Adrenal gland (tissue), 9 donors: ENCODE measurements at regions not wholly inside any gene's neighbourhood (a gene's known extent, or its start where the extent isn't known, plus 50 kb on each side); places are given as distances from the start of the nearest gene placed in this dataset.

Source experiments
- DNase-seq, 7 donors: peaks; one replicate each; pipeline ENCODE4 v3.0.0-alpha.2; 2019 to 2020
- H3K27ac ChIP-seq, 5 donors: fragments of 200-600 bp; sonication (generic) in 4 of 5; 1 replicate in 3 of 5; 2 replicates in 2 of 5; pipeline versions ENCODE4 v1.5.1 to v1.8.0; 2016 to 2020; ENCODE audit warnings: mild to moderate bottlenecking in 1 of 5
- H3K27me3 ChIP-seq: fragments of 200-600 bp; 2 replicates; pipeline ENCODE4 v1.8.0; 2021
- H3K36me3 ChIP-seq, 2 donors: fragments of 200-600 bp; replicated peaks in 1 of 2; 1 replicate in 1 of 2; 2 replicates in 1 of 2; pipeline versions ENCODE4 v1.5.1 to v1.8.0; 2018 to 2022
- H3K4me1 ChIP-seq, 2 donors: fragments of 200-600 bp; replicated peaks in 1 of 2; 1 replicate in 1 of 2; 2 replicates in 1 of 2; pipeline versions ENCODE4 v1.5.1 to v1.8.0; 2018 to 2021
- H3K4me3 ChIP-seq, 4 donors: fragments of 200-600 bp; sonication (generic) in 3 of 4; one replicate each; pipeline ENCODE4 v1.5.1; 2016 to 2018
- H3K9me3 ChIP-seq, 3 donors: fragments of 200-600 bp; sonication (generic) in 1 of 3; replicated peaks in 1 of 3; 1 replicate in 2 of 3; 2 replicates in 1 of 3; pipeline versions ENCODE4 v1.5.1 to v1.8.0; 2016 to 2021
- CTCF ChIP-seq, 6 experiments: fragments of 450-650 bp in 4 of 6; fragments of 200-600 bp in 2 of 6; sonication (generic) in 1 of 6; IDR thresholded peaks; 1 replicate in 5 of 6; 2 replicates in 1 of 6; pipeline versions ENCODE4 v1.5.1 to v1.8.0; 2016 to 2021; ENCODE audit warnings: antibody characterized with exemption in 6 of 6, mild to moderate bottlenecking in 2 of 6, moderate library complexity in 1 of 6
- POLR2A ChIP-seq, 2 donors: fragments of 450-650 bp; IDR thresholded peaks; one replicate each; pipeline ENCODE4 v1.6.1; 2017; ENCODE audit warnings: antibody characterized with exemption in 2 of 2, mild to moderate bottlenecking in 2 of 2, moderate library complexity in 1 of 2
- WGBS, 4 donors: extraction: QIAGEN DNeasy Blood & Tissue Kit in 2 of 4; methylation state at CpG; one replicate each; pipeline versions ENCODE4 v1.1.5 to v1.1.7; 2013 to 2017; 5-methylcytosine and 5-hydroxymethylcytosine counted together
- intact Hi-C, 2 donors: fragments of 100-400 bp; cut with DNase I; formaldehyde crosslinking; loops; one replicate each; pipeline versions ENCODE4 v1.14.1 to v1.15.0; 2022 to 2023
- donor health status: healthy with polysubstance abuse.
- donor health status: Bipolar disorder and iron deficiency.
- donor health status: DM: yes; HTN: yes; CAD: no.
- donor health status: DM: no; HTN: no; CAD: no.
- donor health status: DM: no; HTN: no; CAD: no.

- Histone ChIP-seq H3K27ac (no peak overlapping the region), H3K4me3 (no peak overlapping the region), H3K27me3 (no peaks in the 10 kb centered on the region), H3K36me3 (no peaks in the 10 kb centered on the region), H3K9me3 (no peaks in the 10 kb centered on the region), H3K4me1 (no peaks in the 10 kb centered on the region)
- DNase-seq = no peak
- intact Hi-C loops = no loop called here
- TF ChIP-seq CTCF (IDR thresholded peaks at IDR 0.05) (no peak), POLR2A (IDR thresholded peaks at IDR 0.05) (no peak)
These were observed 178.0 kb upstream of the IVNS1ABP start for GRCh38 chr1:185495007-185495406.

GRCh38 chr1:185492089-185492825 lies 175.2 kb upstream of the IVNS1ABP start:
- peaks cover 16 to 17% of the 10 kb centered on the region in 2 donors for H3K4me1 ChIP-seq
- H3K9me3 ChIP-seq = no peaks in the 10 kb centered on the region
- no peaks in the 10 kb centered on the region for H3K36me3 ChIP-seq
- H3K27me3 ChIP-seq = no peaks in the 10 kb centered on the region
- TF ChIP-seq POLR2A (IDR thresholded peaks at IDR 0.05) = no peak
- TF ChIP-seq CTCF (IDR thresholded peaks at IDR 0.05) = no peak
- no peak overlapping the region for H3K4me3 ChIP-seq
- H3K27ac ChIP-seq = no peak overlapping the region
- intact Hi-C loops = no loop called here
- no peak for DNase-seq

GRCh38 chr1:185491604-185492003 lies 174.6 kb upstream of the IVNS1ABP start:
- no peaks in the 10 kb centered on the region for H3K9me3 ChIP-seq
- H3K4me3 ChIP-seq = no peak overlapping the region
- no peaks in the 10 kb centered on the region for H3K27me3 ChIP-seq
- no peak for DNase-seq
- no peaks in the 10 kb centered on the region for H3K36me3 ChIP-seq
- H3K4me1 ChIP-seq = peaks cover 16 to 17% of the 10 kb centered on the region in 2 donors
- no peak overlapping the region for H3K27ac ChIP-seq
- TF ChIP-seq POLR2A (IDR thresholded peaks at IDR 0.05) = no peak
- no peak for TF ChIP-seq CTCF (IDR thresholded peaks at IDR 0.05)
- intact Hi-C loops = no loop called here
- 75 to 86% (median 81%) methylated on average over 2 of the region's 2 CpGs for WGBS, 4 donors

GRCh38 chr1:185490924-185491323 lies 173.9 kb upstream of the IVNS1ABP start:
- 83 to 94% (median 88%) methylated on average over 5 of the region's 5 CpGs for WGBS, 4 donors

More at GRCh38 chr1:185490924-185491323, 173.9 kb upstream of the IVNS1ABP start:
- Histone ChIP-seq H3K27me3 (no peaks in the 10 kb centered on the region), H3K27ac (no peak overlapping the region), H3K36me3 (no peaks in the 10 kb centered on the region), H3K4me3 (no peak overlapping the region), H3K9me3 (no peaks in the 10 kb centered on the region), H3K4me1 (peaks cover 16 to 17% of the 10 kb centered on the region in 2 donors)
- TF ChIP-seq CTCF (IDR thresholded peaks at IDR 0.05) = no peak
- no peak for TF ChIP-seq POLR2A (IDR thresholded peaks at IDR 0.05)
- no peak for DNase-seq
- intact Hi-C loops = no loop called here
